HG03378 (cell line): ENCODE measurements at regions not wholly inside any gene's neighbourhood (a gene's known extent, or its start where the extent isn't known, plus 50 kb on each side); places are given as distances from the start of the nearest gene placed in this dataset.
"Not testable (repeated sequence)": the region's sequence is repeated elsewhere in the genome, so short reads cannot be mapped to it uniquely, and the experiment has no call there.

Source experiments
- ATAC-seq: cut with Tn5 transposase; IDR thresholded peaks from one replicate; pipeline ENCODE4 v1.9.1; 2021; ENCODE audit warnings: mild to moderate bottlenecking, moderate library complexity; ENCODE audit not compliant: unreplicated experiment

GRCh38 chr12:47352067-47352466, 272.3 kb upstream of the AMIGO2 start:
- no peak for ATAC-seq

- ATAC-seq = no peak
These were observed 271.8 kb upstream of the AMIGO2 start for GRCh38 chr12:47351526-47351925.

GRCh38 chr12:47350062-47350408, 270.3 kb upstream of the AMIGO2 start:
- ATAC-seq = no peak

GRCh38 chr12:47349137-47350061, 269.6 kb upstream of the AMIGO2 start:
- no peak for ATAC-seq

GRCh38 chr12:47348206-47348605, 268.4 kb upstream of the AMIGO2 start:
- ATAC-seq = no peak

- ATAC-seq = no peak
These were observed 266.7 kb upstream of the AMIGO2 start for GRCh38 chr12:47346251-47347019.

GRCh38 chr12:47343684-47344567, 264.2 kb upstream of the AMIGO2 start:
- no peak for ATAC-seq

- no peak for ATAC-seq
These were observed 260.8 kb upstream of the AMIGO2 start for GRCh38 chr12:47340411-47341015.

GRCh38 chr12:47337581-47337980, 257.8 kb upstream of the AMIGO2 start:
- ATAC-seq = no peak

GRCh38 chr12:47333271-47333858, 253.6 kb upstream of the AMIGO2 start:
- not testable (repeated sequence) for ATAC-seq

- no peak for ATAC-seq
These were observed 249.2 kb upstream of the AMIGO2 start for GRCh38 chr12:47328831-47329545.

GRCh38 chr12:47326190-47326589, 246.4 kb upstream of the AMIGO2 start:
- no peak for ATAC-seq

- ATAC-seq = no peak
These were observed 244.0 kb upstream of the AMIGO2 start for GRCh38 chr12:47323802-47324201.

- no peak for ATAC-seq
These were observed 241.7 kb upstream of the AMIGO2 start for GRCh38 chr12:47321436-47321835.

GRCh38 chr12:47319746-47320145, 240.0 kb upstream of the AMIGO2 start:
- no peak for ATAC-seq

- no peak for ATAC-seq
These were observed 239.2 kb upstream of the AMIGO2 start for GRCh38 chr12:47318963-47319362.

GRCh38 chr12:47317175-47317915, 237.6 kb upstream of the AMIGO2 start:
- peak; percentile 68 for ATAC-seq

- no peak for ATAC-seq
These were observed 236.9 kb upstream of the AMIGO2 start for GRCh38 chr12:47316609-47317049.

GRCh38 chr12:47314996-47315395, 235.2 kb upstream of the AMIGO2 start:
- no peak for ATAC-seq
